Stimulated activated memory B cell treated with anti-CD40 and anti-IgM and Interleukin-4, amounts not matched to agents 10 μg/mL and 1 μg/mL and 100 μg/mL, for 72 hours (primary cell): ENCODE measurements at regions not wholly inside any gene's neighbourhood (a gene's known extent, or its start where the extent isn't known, plus 50 kb on each side); places are given as distances from the start of the nearest gene placed in this dataset.

ENCODE experiments used
- ATAC-seq: fragments of 150-1000 bp; cut with Tn5 transposase; 2 replicates; pipeline ENCODE4 v1.10.0; 2021
- H3K27ac Mint-ChIP-seq: one replicate; pipeline ENCODE4 v1.8.0; 2022; ENCODE audit warnings: mild to moderate bottlenecking, mixed read lengths
- H3K27me3 Mint-ChIP-seq: one replicate; pipeline ENCODE4 v1.8.0; 2022; ENCODE audit warnings: mixed read lengths
- H3K36me3 Mint-ChIP-seq: one replicate; pipeline ENCODE4 v1.8.0; 2022; ENCODE audit warnings: mixed read lengths
- H3K4me1 Mint-ChIP-seq: one replicate; pipeline ENCODE4 v1.8.0; 2022; ENCODE audit warnings: mixed read lengths
- H3K4me3 Mint-ChIP-seq: one replicate; pipeline ENCODE4 v1.8.0; 2022; ENCODE audit warnings: mild to moderate bottlenecking, moderate library complexity, mixed read lengths
- H3K9me3 Mint-ChIP-seq: one replicate; pipeline ENCODE4 v1.8.0; 2022; ENCODE audit warnings: mixed read lengths

- peaks cover 8% of the 10 kb centered on the region for H3K27me3 Mint-ChIP-seq
- H3K27ac Mint-ChIP-seq: no peak overlapping the region
- no peak overlapping the region for H3K4me3 Mint-ChIP-seq
- peaks cover 15% of the 10 kb centered on the region for H3K4me1 Mint-ChIP-seq
- no peaks in the 10 kb centered on the region for H3K9me3 Mint-ChIP-seq
- no peak for ATAC-seq
- no peaks in the 10 kb centered on the region for H3K36me3 Mint-ChIP-seq
These were observed 243.9 kb upstream of the VCX3A start for GRCh38 chrX:6778544-6779503.

GRCh38 chrX:6777238-6778002, 242.5 kb upstream of the VCX3A start:
- H3K36me3 Mint-ChIP-seq: no peaks in the 10 kb centered on the region
- no peak for ATAC-seq
- H3K27ac Mint-ChIP-seq: no peak overlapping the region
- peaks cover 15% of the 10 kb centered on the region for H3K4me1 Mint-ChIP-seq
- H3K9me3 Mint-ChIP-seq: no peaks in the 10 kb centered on the region
- no peak overlapping the region for H3K4me3 Mint-ChIP-seq
- H3K27me3 Mint-ChIP-seq: peaks cover 8% of the 10 kb centered on the region

- H3K9me3 Mint-ChIP-seq: no peaks in the 10 kb centered on the region
- no peaks in the 10 kb centered on the region for H3K27me3 Mint-ChIP-seq
- no peaks in the 10 kb centered on the region for H3K4me1 Mint-ChIP-seq
- H3K4me3 Mint-ChIP-seq: no peak overlapping the region
- no peak overlapping the region for H3K27ac Mint-ChIP-seq
- ATAC-seq: no peak
- H3K36me3 Mint-ChIP-seq: no peaks in the 10 kb centered on the region
These were observed 236.0 kb upstream of the VCX3A start for GRCh38 chrX:6770936-6771335.

GRCh38 chrX:6768881-6769280, 234.0 kb upstream of the VCX3A start:
- no peaks in the 10 kb centered on the region for H3K4me1 Mint-ChIP-seq
- no peak for ATAC-seq
- H3K9me3 Mint-ChIP-seq: no peaks in the 10 kb centered on the region
- no peaks in the 10 kb centered on the region for H3K36me3 Mint-ChIP-seq
- H3K27ac Mint-ChIP-seq: no peak overlapping the region
- no peak overlapping the region for H3K4me3 Mint-ChIP-seq
- H3K27me3 Mint-ChIP-seq: no peaks in the 10 kb centered on the region

GRCh38 chrX:6761251-6761650, 226.3 kb upstream of the VCX3A start:
- Mint-ChIP-seq H3K36me3 (no peaks in the 10 kb centered on the region), H3K27ac (no peak overlapping the region), H3K4me3 (no peak overlapping the region), H3K9me3 (peaks cover 2% of the 10 kb centered on the region), H3K4me1 (no peaks in the 10 kb centered on the region), H3K27me3 (no peaks in the 10 kb centered on the region)
- no peak for ATAC-seq

- no peak for ATAC-seq
- no peaks in the 10 kb centered on the region for H3K4me1 Mint-ChIP-seq
- H3K36me3 Mint-ChIP-seq: no peaks in the 10 kb centered on the region
- no peak overlapping the region for H3K27ac Mint-ChIP-seq
- H3K4me3 Mint-ChIP-seq: no peak overlapping the region
- no peaks in the 10 kb centered on the region for H3K27me3 Mint-ChIP-seq
- H3K9me3 Mint-ChIP-seq: peaks cover 8% of the 10 kb centered on the region
These were observed 224.9 kb upstream of the VCX3A start for GRCh38 chrX:6759655-6760375.

- H3K27ac Mint-ChIP-seq: no peak overlapping the region
- no peaks in the 10 kb centered on the region for H3K27me3 Mint-ChIP-seq
- H3K4me3 Mint-ChIP-seq: no peak overlapping the region
- ATAC-seq: no peak
- no peaks in the 10 kb centered on the region for H3K4me1 Mint-ChIP-seq
- peaks cover 8% of the 10 kb centered on the region for H3K9me3 Mint-ChIP-seq
- H3K36me3 Mint-ChIP-seq: no peaks in the 10 kb centered on the region
These were observed 223.3 kb upstream of the VCX3A start for GRCh38 chrX:6758234-6758633.

- no peak overlapping the region for H3K4me3 Mint-ChIP-seq
- peaks cover 8% of the 10 kb centered on the region for H3K9me3 Mint-ChIP-seq
- H3K27ac Mint-ChIP-seq: no peak overlapping the region
- no peaks in the 10 kb centered on the region for H3K27me3 Mint-ChIP-seq
- no peaks in the 10 kb centered on the region for H3K4me1 Mint-ChIP-seq
- H3K36me3 Mint-ChIP-seq: no peaks in the 10 kb centered on the region
- no peak for ATAC-seq
These were observed 222.7 kb upstream of the VCX3A start for GRCh38 chrX:6757631-6758030.

GRCh38 chrX:6748595-6748994, 213.7 kb upstream of the VCX3A start:
- no peak for ATAC-seq
- peaks cover 7% of the 10 kb centered on the region for H3K4me1 Mint-ChIP-seq
- H3K4me3 Mint-ChIP-seq: no peak overlapping the region
- no peaks in the 10 kb centered on the region for H3K27me3 Mint-ChIP-seq
- no peaks in the 10 kb centered on the region for H3K36me3 Mint-ChIP-seq
- H3K27ac Mint-ChIP-seq: no peak overlapping the region
- H3K9me3 Mint-ChIP-seq: no peaks in the 10 kb centered on the region

GRCh38 chrX:6738518-6739470, 203.9 kb upstream of the VCX3A start:
- Mint-ChIP-seq H3K4me1 (peaks cover 20% of the 10 kb centered on the region), H3K4me3 (peak overlapping the region; percentile 25), H3K9me3 (no peaks in the 10 kb centered on the region), H3K27me3 (no peaks in the 10 kb centered on the region), H3K36me3 (no peaks in the 10 kb centered on the region), H3K27ac (peak overlapping the region; percentile 61)
- peak; percentile 99 for ATAC-seq

GRCh38 chrX:6734844-6735634, 200.1 kb upstream of the VCX3A start:
- H3K4me3 Mint-ChIP-seq: no peak overlapping the region
- H3K36me3 Mint-ChIP-seq: no peaks in the 10 kb centered on the region

GRCh38 chrX:6732101-6732500, 197.2 kb upstream of the VCX3A start:
- Mint-ChIP-seq H3K9me3 (peaks cover 4% of the 10 kb centered on the region), H3K36me3 (no peaks in the 10 kb centered on the region), H3K27me3 (peaks cover 10% of the 10 kb centered on the region), H3K27ac (no peak overlapping the region), H3K4me3 (no peak overlapping the region), H3K4me1 (peaks cover 13% of the 10 kb centered on the region)
- no peak for ATAC-seq

More at GRCh38 chrX:6734844-6735634, 200.1 kb upstream of the VCX3A start:
- Mint-ChIP-seq H3K9me3 (no peaks in the 10 kb centered on the region), H3K4me1 (peaks cover 30% of the 10 kb centered on the region), H3K27me3 (peaks cover 10% of the 10 kb centered on the region), H3K27ac (no peak overlapping the region)
- no peak for ATAC-seq

- ATAC-seq: no peak
- no peaks in the 10 kb centered on the region for H3K36me3 Mint-ChIP-seq
- peaks cover 10% of the 10 kb centered on the region for H3K27me3 Mint-ChIP-seq
- peaks cover 4% of the 10 kb centered on the region for H3K9me3 Mint-ChIP-seq
- H3K27ac Mint-ChIP-seq: no peak overlapping the region
- no peak overlapping the region for H3K4me3 Mint-ChIP-seq
- peaks cover 10% of the 10 kb centered on the region for H3K4me1 Mint-ChIP-seq
These were observed 194.7 kb upstream of the VCX3A start for GRCh38 chrX:6729626-6730025.

GRCh38 chrX:6718766-6719165, 183.8 kb upstream of the VCX3A start:
- Mint-ChIP-seq H3K9me3 (peaks cover 3% of the 10 kb centered on the region), H3K4me3 (no peak overlapping the region), H3K27me3 (no peaks in the 10 kb centered on the region), H3K27ac (no peak overlapping the region), H3K4me1 (no peaks in the 10 kb centered on the region), H3K36me3 (no peaks in the 10 kb centered on the region)
- no peak for ATAC-seq
